ENCODE measurements at regions not wholly inside any gene's neighbourhood (a gene's known extent, or its start where the extent isn't known, plus 50 kb on each side); places are given as distances from the start of the nearest gene placed in this dataset.
"Not testable (repeated sequence)": the region's sequence is repeated elsewhere in the genome, so short reads cannot be mapped to it uniquely, and the experiment has no call there.

DNA sequence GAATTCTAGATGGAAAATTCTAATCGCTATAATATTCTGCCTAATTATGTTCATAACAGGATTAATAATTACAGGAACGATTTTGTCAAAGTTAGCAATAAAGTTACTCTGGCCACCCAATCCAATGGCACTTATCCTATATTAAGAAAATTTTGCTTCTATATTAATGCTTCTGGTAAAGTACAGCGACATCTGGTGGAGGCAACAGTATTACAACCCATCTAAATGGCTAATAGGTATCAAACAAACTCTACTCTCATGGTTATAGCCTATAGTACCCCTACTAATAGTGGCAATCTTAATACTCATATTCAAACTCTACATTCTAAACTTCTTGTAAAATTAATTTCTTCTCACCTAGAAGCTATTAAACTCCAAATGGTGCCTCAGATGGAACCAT is 1084.7 kb upstream of the LRRTM1 start (continued):
- TF ChIP-seq, protein P1, sequence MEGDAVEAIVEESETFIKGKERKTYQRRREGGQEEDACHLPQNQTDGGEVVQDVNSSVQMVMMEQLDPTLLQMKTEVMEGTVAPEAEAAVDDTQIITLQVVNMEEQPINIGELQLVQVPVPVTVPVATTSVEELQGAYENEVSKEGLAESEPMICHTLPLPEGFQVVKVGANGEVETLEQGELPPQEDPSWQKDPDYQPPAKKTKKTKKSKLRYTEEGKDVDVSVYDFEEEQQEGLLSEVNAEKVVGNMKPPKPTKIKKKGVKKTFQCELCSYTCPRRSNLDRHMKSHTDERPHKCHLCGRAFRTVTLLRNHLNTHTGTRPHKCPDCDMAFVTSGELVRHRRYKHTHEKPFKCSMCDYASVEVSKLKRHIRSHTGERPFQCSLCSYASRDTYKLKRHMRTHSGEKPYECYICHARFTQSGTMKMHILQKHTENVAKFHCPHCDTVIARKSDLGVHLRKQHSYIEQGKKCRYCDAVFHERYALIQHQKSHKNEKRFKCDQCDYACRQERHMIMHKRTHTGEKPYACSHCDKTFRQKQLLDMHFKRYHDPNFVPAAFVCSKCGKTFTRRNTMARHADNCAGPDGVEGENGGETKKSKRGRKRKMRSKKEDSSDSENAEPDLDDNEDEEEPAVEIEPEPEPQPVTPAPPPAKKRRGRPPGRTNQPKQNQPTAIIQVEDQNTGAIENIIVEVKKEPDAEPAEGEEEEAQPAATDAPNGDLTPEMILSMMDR (IDR thresholded peaks at IDR 0.05 in 2 of 3, conservative IDR thresholded peaks at IDR 0.05 in 1 of 3; ENCODE audit: insufficient read depth in 2 of 3, low read depth in 1 of 3, low read length in 3 of 3): peak in 2 of 3 experiments; percentile 40; a peak in 3 of 6 replicates
- peak; percentile 97 for TF ChIP-seq ZNF764 (CRISPR knock-in tag; IDR thresholded peaks at IDR 0.05; ENCODE audit: low read depth)

DNA sequence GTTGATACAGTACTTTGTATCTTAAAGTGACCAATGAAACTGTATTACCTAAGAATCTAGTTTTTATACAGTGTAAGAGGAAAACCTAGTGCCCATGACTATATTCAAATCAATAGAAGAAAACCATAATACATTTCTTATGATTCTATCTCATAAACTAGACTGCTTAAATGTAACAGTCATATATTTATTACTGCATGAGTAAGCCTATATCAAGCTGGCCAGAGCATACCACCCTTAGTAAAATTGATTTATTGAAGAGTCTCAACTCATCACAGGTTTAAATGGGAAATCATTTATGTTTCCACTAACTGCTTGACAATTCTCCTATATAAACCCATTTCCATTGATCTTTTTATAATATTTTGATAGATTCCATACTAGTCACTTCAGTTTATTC is 1059.2 kb upstream of the LRRTM1 start:
- Histone ChIP-seq H3K4me2 (ENCODE audit: insufficient read depth, low read length) (no peak overlapping the region), H3K9me3 (replicated peaks; ENCODE audit: control insufficient read depth, insufficient read depth, low read depth, low read length) (no peaks in the 10 kb centered on the region), H3K79me2 (ENCODE audit: control insufficient read depth, insufficient read depth, low read length) (no peaks in the 10 kb centered on the region), H3K27ac (ENCODE audit: extremely low read depth, low read depth, low read length) (no peak overlapping the region), H3K4me3 (no peak overlapping the region), H2AFZ (ENCODE audit: low read depth, low read length) (no peak overlapping the region), H3K9ac (ENCODE audit: insufficient read depth in 1 of 2, low read depth in 2 of 2, low read length in 2 of 2) (no peak overlapping the region), H4K20me1 (replicated peaks; ENCODE audit: control insufficient read depth, insufficient read depth, low read length) (no peaks in the 10 kb centered on the region), H3K27me3 (ENCODE audit: control insufficient read depth in 2 of 2, insufficient read depth in 2 of 2, low read length in 2 of 2) (no peaks in the 10 kb centered on the region), H3K9me1 (ENCODE audit: control insufficient read depth, insufficient read depth, low read length) (no peaks in the 10 kb centered on the region), H3K36me3 (ENCODE audit: control insufficient read depth, insufficient read depth, low read length) (no peaks in the 10 kb centered on the region), H3K4me1 (replicated peaks in 1 of 2; ENCODE audit: control insufficient read depth in 2 of 2, insufficient read depth in 2 of 2, low read length in 2 of 2) (no peaks in the 10 kb centered on the region)
- in situ Hi-C loops (cut with MboI) (no loop called here), intact Hi-C loops (cut with micrococcal nuclease) (no loop called here)
- BruUV-seq (replicated peaks): no TSS peak
- ChIA-PET POLR2A (no interaction called here), CTCF (ENCODE audit: low intra/inter-chr PET ratio) (no interaction called here)
- no peak for TF ChIP-seq C11orf30 (IDR thresholded peaks at IDR 0.05; ENCODE audit: low read depth)
- no peak for TF ChIP-seq BRCA1 (IDR thresholded peaks at IDR 0.05)
- TF ChIP-seq BRCA1 (CRISPR knock-in tag; IDR thresholded peaks at IDR 0.05): no peak
- no peak for TF ChIP-seq TBP (optimal IDR thresholded peaks at IDR 0.05; ENCODE audit: low read depth, low read length)
- no peak for TF ChIP-seq NEUROD1 (IDR thresholded peaks at IDR 0.05; ENCODE audit: borderline replicate concordance, low read depth, low read length, partially characterized antibody)
- no peak for TF ChIP-seq ZNF324 (CRISPR knock-in tag; IDR thresholded peaks at IDR 0.05)
- no peak for TF ChIP-seq PTBP1 (IDR thresholded peaks at IDR 0.05; ENCODE audit: low read depth, low read length)
- TF ChIP-seq KAT7 (CRISPR knock-in tag; IDR thresholded peaks at IDR 0.05; ENCODE audit: borderline replicate concordance): no peak
- TF ChIP-seq HMGN3 (IDR thresholded peaks at IDR 0.05; ENCODE audit: borderline replicate concordance, extremely low read depth, insufficient read length, low read depth, low read length): no peak
- ATAC-seq (no peak), FAIRE-seq (no peak), DNase-seq (ENCODE audit: extremely low read depth in 1 of 4, low spot score in 3 of 4) (no peak)

DNA sequence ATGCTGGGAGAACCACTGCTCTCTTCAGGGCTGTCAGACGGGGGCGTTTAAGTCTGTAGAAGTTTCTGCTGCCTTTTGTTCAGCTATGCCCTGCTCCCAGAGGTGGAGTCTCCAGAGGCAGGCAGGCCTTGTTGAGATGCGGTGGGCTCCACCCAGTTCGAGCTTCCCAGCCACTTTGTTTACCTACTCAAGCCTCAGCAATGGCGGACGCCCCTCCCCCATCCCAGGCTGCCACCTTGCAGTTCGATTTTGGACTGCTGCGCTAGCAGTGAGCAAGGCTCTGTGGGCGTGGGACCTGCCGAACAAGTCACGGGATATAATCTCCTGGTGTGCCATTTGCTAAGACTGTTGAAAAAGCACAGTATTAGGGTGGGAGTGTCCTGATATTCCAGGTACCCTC is 1057.9 kb upstream of the LRRTM1 start:
- H3K27me3 ChIP-seq (ENCODE audit: control insufficient read depth in 2 of 2, insufficient read depth in 2 of 2, low read length in 2 of 2); intact Hi-C loops (cut with micrococcal nuclease); H4K20me1 ChIP-seq (replicated peaks; ENCODE audit: control insufficient read depth, insufficient read depth, low read length); CTCF ChIA-PET (ENCODE audit: low intra/inter-chr PET ratio); H3K27ac ChIP-seq (ENCODE audit: extremely low read depth, low read depth, low read length); H3K4me3 ChIP-seq; DNase-seq (ENCODE audit: extremely low read depth in 1 of 4, low spot score in 3 of 4); H3K4me2 ChIP-seq (ENCODE audit: insufficient read depth, low read length); ATAC-seq; in situ Hi-C loops (cut with MboI); H3K9me1 ChIP-seq (ENCODE audit: control insufficient read depth, insufficient read depth, low read length); H3K9me3 ChIP-seq (replicated peaks; ENCODE audit: control insufficient read depth, insufficient read depth, low read depth, low read length); H3K79me2 ChIP-seq (ENCODE audit: control insufficient read depth, insufficient read depth, low read length); BruUV-seq (replicated peaks); H2AFZ ChIP-seq (ENCODE audit: low read depth, low read length); H3K9ac ChIP-seq (ENCODE audit: insufficient read depth in 1 of 2, low read depth in 2 of 2, low read length in 2 of 2); H3K36me3 ChIP-seq (ENCODE audit: control insufficient read depth, insufficient read depth, low read length); H3K4me1 ChIP-seq (replicated peaks in 1 of 2; ENCODE audit: control insufficient read depth in 2 of 2, insufficient read depth in 2 of 2, low read length in 2 of 2); FAIRE-seq; POLR2A ChIA-PET: not testable (repeated sequence)
- WGBS (ENCODE audit: insufficient coverage, low coverage, missing lambda C conversion rate): 2% methylated on average over 11 of the region's 11 CpGs
